ENCODE measurements at regions not wholly inside any gene's neighbourhood (a gene's known extent, or its start where the extent isn't known, plus 50 kb on each side); places are given as distances from the start of the nearest gene placed in this dataset.
A peak's percentile ranks its signal among the peaks of the same experiment; 100 is the strongest.

GRCh38 chr2:731711-732110 is 54.5 kb upstream of the TMEM18 start:
- ChIA-PET POLR2A (no interaction called here), CTCF (no interaction called here)
- Histone ChIP-seq H3K4me1 (ENCODE audit: control insufficient read depth, insufficient read depth, low read length) (no peaks in the 10 kb centered on the region), H3K4me3 (ENCODE audit: low read depth, low read length) (no peak overlapping the region), H3K27ac (ENCODE audit: extremely low read depth, low read depth, low read length) (no peak overlapping the region), H3K9me3 (ENCODE audit: control insufficient read depth, insufficient read depth, low read depth, low read length) (no peaks in the 10 kb centered on the region), H3K36me3 (ENCODE audit: control insufficient read depth in 2 of 2, insufficient read depth in 1 of 2, low read length in 2 of 2) (no peaks in the 10 kb centered on the region)
- TF ChIP-seq SCRT2 (tag by site-specific recombination; IDR thresholded peaks at IDR 0.05) = no peak
- TF ChIP-seq PBX3 (CRISPR knock-in tag; IDR thresholded peaks at IDR 0.05) = no peak
- no peak for TF ChIP-seq FEZF1 (tag by site-specific recombination; IDR thresholded peaks at IDR 0.05)
- no peak for TF ChIP-seq ZNF677 (tag by site-specific recombination; IDR thresholded peaks at IDR 0.05)

- H3K27ac ChIP-seq (ENCODE audit: extremely low read depth, low read depth, low read length) = no peak overlapping the region
- peak; percentile 59 for TF ChIP-seq SP7 (tag by site-specific recombination; IDR thresholded peaks at IDR 0.05)
- TF ChIP-seq ZNF530 (tag by site-specific recombination; IDR thresholded peaks at IDR 0.05; ENCODE audit: low read depth) = no peak
- H3K36me3 ChIP-seq (ENCODE audit: control insufficient read depth in 2 of 2, insufficient read depth in 1 of 2, low read length in 2 of 2) = no peaks in the 10 kb centered on the region
- no peaks in the 10 kb centered on the region for H3K4me1 ChIP-seq (ENCODE audit: control insufficient read depth, insufficient read depth, low read length)
- H3K9me3 ChIP-seq (ENCODE audit: control insufficient read depth, insufficient read depth, low read depth, low read length) = no peaks in the 10 kb centered on the region
- CTCF ChIA-PET = interaction anchor here (0.6 to 1.1 kb wide), 2 partner anchors 11 to 1473 kb away, joined by 3 to 5 read pairs; no protein-coding TSS in a partner anchor
- POLR2A ChIA-PET = no interaction called here
- no peak overlapping the region for H3K4me3 ChIP-seq (ENCODE audit: low read depth, low read length)
Measured at GRCh38 chr2:729376-729861, 52.2 kb upstream of the TMEM18 start.

- CTCF ChIA-PET = no interaction called here
Measured at GRCh38 chr2:728165-728564, 51.0 kb upstream of the TMEM18 start.

GRCh38 chr2:727071-727470 is 49.9 kb upstream of the TMEM18 start:
- no peaks in the 10 kb centered on the region for H3K4me1 ChIP-seq (ENCODE audit: control insufficient read depth, insufficient read depth, low read length)
- H3K9me3 ChIP-seq (ENCODE audit: control insufficient read depth, insufficient read depth, low read depth, low read length) = no peaks in the 10 kb centered on the region
- no peak overlapping the region for H3K27ac ChIP-seq (ENCODE audit: extremely low read depth, low read depth, low read length)
- ChIA-PET CTCF (interaction anchor here (0.8 kb wide), 1 partner anchor 11 kb away, joined by 4 read pairs; no protein-coding TSS in a partner anchor), POLR2A (no interaction called here)
- H3K4me3 ChIP-seq (ENCODE audit: low read depth, low read length) = no peak overlapping the region
- H3K36me3 ChIP-seq (ENCODE audit: control insufficient read depth in 2 of 2, insufficient read depth in 1 of 2, low read length in 2 of 2) = no peaks in the 10 kb centered on the region
- no peak for TF ChIP-seq KLF8 (tag by site-specific recombination; IDR thresholded peaks at IDR 0.05)
- no peak for TF ChIP-seq ZEB2 (tag by site-specific recombination; IDR thresholded peaks at IDR 0.05)
- TF ChIP-seq ZNF121 (tag by site-specific recombination; IDR thresholded peaks at IDR 0.05) = no peak
- no peak for TF ChIP-seq SP2 (tag by site-specific recombination; IDR thresholded peaks at IDR 0.05)
- TF ChIP-seq ZSCAN16 (tag by site-specific recombination; IDR thresholded peaks at IDR 0.05) = no peak
- no peak for TF ChIP-seq ZNF423 (tag by site-specific recombination; IDR thresholded peaks at IDR 0.05)
- no peak for TF ChIP-seq ZNF610 (tag by site-specific recombination; IDR thresholded peaks at IDR 0.05; ENCODE audit: borderline replicate concordance)
- TF ChIP-seq ZBTB48 (tag by site-specific recombination; IDR thresholded peaks at IDR 0.05) = no peak
- TF ChIP-seq REST (tag by site-specific recombination; IDR thresholded peaks at IDR 0.05) = no peak
- no peak for TF ChIP-seq SCRT2 (tag by site-specific recombination; IDR thresholded peaks at IDR 0.05)
- TF ChIP-seq ZNF624 (tag by site-specific recombination; IDR thresholded peaks at IDR 0.05) = no peak
- no peak for TF ChIP-seq SALL2 (tag by site-specific recombination; IDR thresholded peaks at IDR 0.05; ENCODE audit: borderline replicate concordance)
- no peak for TF ChIP-seq ZNF19 (tag by site-specific recombination; IDR thresholded peaks at IDR 0.05; ENCODE audit: low read depth)
- no peak for TF ChIP-seq HOXD13 (CRISPR knock-in tag; IDR thresholded peaks at IDR 0.05; ENCODE audit: borderline replicate concordance)
- no peak for TF ChIP-seq ZBTB26 (tag by site-specific recombination; optimal IDR thresholded peaks at IDR 0.05)

More at GRCh38 chr2:728165-728564, 51.0 kb upstream of the TMEM18 start:
- no peak overlapping the region for H3K27ac ChIP-seq (ENCODE audit: extremely low read depth, low read depth, low read length)
- TF ChIP-seq ZSCAN4 (tag by site-specific recombination; IDR thresholded peaks at IDR 0.05) = peak; percentile 89
- TF ChIP-seq ZNF426 (tag by site-specific recombination; IDR thresholded peaks at IDR 0.05) = no peak
- POLR2A ChIA-PET = no interaction called here
- H3K4me1 ChIP-seq (ENCODE audit: control insufficient read depth, insufficient read depth, low read length) = no peaks in the 10 kb centered on the region
- no peak overlapping the region for H3K4me3 ChIP-seq (ENCODE audit: low read depth, low read length)
- no peaks in the 10 kb centered on the region for H3K9me3 ChIP-seq (ENCODE audit: control insufficient read depth, insufficient read depth, low read depth, low read length)
- H3K36me3 ChIP-seq (ENCODE audit: control insufficient read depth in 2 of 2, insufficient read depth in 1 of 2, low read length in 2 of 2) = no peaks in the 10 kb centered on the region
